H1 (cell line): ENCODE measurements at regions not wholly inside any gene's neighbourhood (a gene's known extent, or its start where the extent isn't known, plus 50 kb on each side); places are given as distances from the start of the nearest gene placed in this dataset.

ENCODE experiments used
- CTCF ChIA-PET: fragments of 300-600 bp; sonication (Branson Sonifier 250); formaldehyde crosslinking; loops from one replicate; lab custom pipeline; 2021; ENCODE audit not compliant: partially characterized antibody; lab: Charles Lee
- POLR2A ChIA-PET: fragments of 300-600 bp; sonication (Branson Sonifier 250); formaldehyde crosslinking; loops from one replicate; lab custom pipeline; 2021; ENCODE audit warnings: inconsistent platforms; ENCODE audit not compliant: partially characterized antibody; lab: Charles Lee
- DNase-seq, 2 experiments: peaks; one replicate each; pipeline versions ENCODE4 v3.0.0 to v3.0.0-alpha.2; 2010 to 2022; ENCODE audit warnings: low spot score in 2 of 2, low read depth in 1 of 2, mixed read lengths in 1 of 2
- FAIRE-seq: peaks from 2 replicates; lab custom pipeline; 2011; peaks lifted over from hg19 to GRCh38; lab: Jason Lieb, UNC
- H2AFZ ChIP-seq: 2 replicates; pipeline ENCODE4 v1.8.1; 2012; ENCODE audit warnings: low read length, inconsistent platforms
- H2AK5ac ChIP-seq: 2 replicates; pipeline ENCODE4 v1.6.1; 2013; ENCODE audit warnings: low read depth, low read length
- H2BK120ac ChIP-seq: replicated peaks from 2 replicates; pipeline ENCODE3; 2013; ENCODE audit warnings: low read depth, low read length, inconsistent platforms
- H2BK12ac ChIP-seq: 2 replicates; pipeline ENCODE4 v1.6.1; 2013; ENCODE audit warnings: low read depth, low read length
- H2BK15ac ChIP-seq: 2 replicates; pipeline ENCODE4 v1.6.1; 2013; ENCODE audit warnings: low read length
- H2BK20ac ChIP-seq: 2 replicates; pipeline ENCODE4 v1.6.1; 2013; ENCODE audit warnings: low read length
- H2BK5ac ChIP-seq: 2 replicates; pipeline ENCODE4 v1.6.1; 2013; ENCODE audit warnings: low read depth, low read length
- H3K14ac ChIP-seq: 2 replicates; pipeline ENCODE4 v1.6.1; 2013; ENCODE audit warnings: inconsistent platforms; ENCODE audit not compliant: insufficient read length
- H3K18ac ChIP-seq: 2 replicates; pipeline ENCODE4 v1.6.1; 2013; ENCODE audit warnings: low read length; ENCODE audit errors: extremely low read depth
- H3K23ac ChIP-seq: 2 replicates; pipeline ENCODE4 v1.6.1; 2013; ENCODE audit warnings: inconsistent platforms; ENCODE audit not compliant: insufficient read length
- H3K23me2 ChIP-seq: 2 replicates; pipeline ENCODE4 v1.6.1; 2013; ENCODE audit warnings: low read depth, low read length
- H3K27ac ChIP-seq: 2 replicates; pipeline ENCODE4 v1.6.1; 2011; ENCODE audit warnings: low read depth, low read length, inconsistent platforms
- H3K27me3 ChIP-seq, 4 experiments: replicated peaks in 1 of 4; 1 replicate in 1 of 4; 2 replicates in 3 of 4; pipeline versions ENCODE4 v1.6.1 to v1.8.1; 2011 to 2013; ENCODE audit warnings: low read length in 3 of 4, mild to moderate bottlenecking in 3 of 4, inconsistent platforms in 2 of 4, mixed read lengths in 2 of 4, moderate library complexity in 1 of 4; ENCODE audit not compliant: control insufficient read depth in 3 of 4, insufficient read depth in 3 of 4; ENCODE audit errors: extremely low read depth in 1 of 4
- H3K36me3 ChIP-seq, 4 experiments: 2 replicates each; pipeline versions ENCODE4 v1.6.1 to v1.8.1; 2011 to 2013; ENCODE audit warnings: mild to moderate bottlenecking in 4 of 4, low read length in 3 of 4, moderate library complexity in 2 of 4, control low read depth in 1 of 4, inconsistent platforms in 1 of 4; ENCODE audit not compliant: insufficient read depth in 4 of 4, control insufficient read depth in 2 of 4
- H3K4ac ChIP-seq: replicated peaks from 2 replicates; pipeline ENCODE3; 2013; ENCODE audit warnings: low read length, low read depth, mixed read lengths, inconsistent platforms; ENCODE audit not compliant: insufficient read length
- H3K4me1 ChIP-seq, 4 experiments: replicated peaks in 1 of 4; 1 replicate in 1 of 4; 2 replicates in 3 of 4; pipeline versions ENCODE4 v1.6.1 to v1.8.1; 2011 to 2013; ENCODE audit warnings: low read length in 3 of 4, inconsistent platforms in 2 of 4, mixed read lengths in 1 of 4; ENCODE audit not compliant: insufficient read depth in 4 of 4, control insufficient read depth in 3 of 4
- H3K4me2 ChIP-seq, 2 experiments: 2 replicates each; pipeline versions ENCODE4 v1.6.1 to v1.8.1; 2011 to 2013; ENCODE audit warnings: low read depth in 2 of 2, low read length in 2 of 2, control low read depth in 1 of 2, inconsistent platforms in 1 of 2, mild to moderate bottlenecking in 1 of 2; ENCODE audit not compliant: insufficient read depth in 1 of 2
- H3K4me3 ChIP-seq, 4 experiments: fragments of 200-600, 300-600 bp in 1 of 4; sonication (generic), shearing (Covaris generic), sonication (Bioruptor Twin) in 1 of 4; 2 replicates each; pipeline versions ENCODE4 v1.5.1 to v1.8.1; 2011 to 2016; ENCODE audit warnings: low read length in 4 of 4, low read depth in 3 of 4, control low read depth in 2 of 4, inconsistent platforms in 2 of 4, mild to moderate bottlenecking in 2 of 4, mixed read lengths in 1 of 4, moderate library complexity in 1 of 4; ENCODE audit not compliant: insufficient read depth in 2 of 4; ENCODE audit errors: extremely low read depth in 1 of 4
- H3K56ac ChIP-seq: replicated peaks from 2 replicates; pipeline ENCODE3; 2013; ENCODE audit warnings: low read depth, mild to moderate bottlenecking, mixed read lengths, low read length, inconsistent platforms; ENCODE audit not compliant: insufficient read length
- H3K79me1 ChIP-seq: 2 replicates; pipeline ENCODE4 v1.6.1; 2013; ENCODE audit warnings: low read depth, low read length, control low read depth
- H3K79me2 ChIP-seq, 2 experiments: 2 replicates each; pipeline versions ENCODE4 v1.6.1 to v1.8.1; 2012 to 2013; ENCODE audit warnings: low read length in 2 of 2, mild to moderate bottlenecking in 2 of 2, inconsistent platforms in 1 of 2; ENCODE audit not compliant: insufficient read depth in 2 of 2, control insufficient read depth in 1 of 2
- H3K9ac ChIP-seq, 4 experiments: replicated peaks in 1 of 4; 1 replicate in 1 of 4; 2 replicates in 3 of 4; pipeline versions ENCODE4 v1.6.1 to v1.8.1; 2011 to 2013; ENCODE audit warnings: low read depth in 3 of 4, low read length in 3 of 4, control low read depth in 2 of 4, mild to moderate bottlenecking in 2 of 4, moderate library complexity in 2 of 4, inconsistent platforms in 1 of 4; ENCODE audit errors: extremely low read depth in 1 of 4
- H3K9me3 ChIP-seq, 2 experiments: 2 replicates each; pipeline versions ENCODE4 v1.6.1 to v1.8.1; 2012 to 2013; ENCODE audit warnings: mild to moderate bottlenecking in 2 of 2, moderate library complexity in 2 of 2, control low read depth in 1 of 2, inconsistent platforms in 1 of 2, low read depth in 1 of 2, low read length in 1 of 2, mixed read lengths in 1 of 2; ENCODE audit not compliant: insufficient read depth in 2 of 2
- H4K20me1 ChIP-seq, 2 experiments: replicated peaks in 1 of 2; 2 replicates each; pipeline versions ENCODE3 to v1.8.1; 2011 to 2013; ENCODE audit warnings: inconsistent platforms in 2 of 2, low read length in 2 of 2, mild to moderate bottlenecking in 1 of 2; ENCODE audit not compliant: insufficient read depth in 2 of 2, control insufficient read depth in 1 of 2
- H4K5ac ChIP-seq: 2 replicates; pipeline ENCODE4 v1.6.1; 2013; ENCODE audit warnings: low read length, low read depth, mixed read lengths, inconsistent platforms; ENCODE audit not compliant: insufficient read length
- H4K8ac ChIP-seq: 2 replicates; pipeline ENCODE4 v1.8.0; 2013; ENCODE audit warnings: mild to moderate bottlenecking, moderate library complexity, low read length, inconsistent platforms; ENCODE audit not compliant: insufficient read depth; ENCODE audit errors: extremely low read depth
- H4K91ac ChIP-seq: replicated peaks from 2 replicates; pipeline ENCODE3; 2013; ENCODE audit warnings: low read length, mixed read lengths, inconsistent platforms; ENCODE audit not compliant: insufficient read length
- CBX5 ChIP-seq: fragments of 300-800, 300-1000 bp; sonication (generic); IDR thresholded peaks from 2 replicates; pipeline ENCODE4 v1.7.1; 2016; ENCODE audit warnings: antibody characterized with exemption, low read length, low read depth
- CEBPB ChIP-seq: IDR thresholded peaks from 2 replicates; pipeline ENCODE4 v1.6.1; 2012; ENCODE audit warnings: low read depth, low read length
- CHD2 ChIP-seq: IDR thresholded peaks from 2 replicates; pipeline ENCODE4 v1.6.1; 2012; ENCODE audit warnings: low read length, improper control_type of control experiment
- HDAC2 ChIP-seq, 2 experiments: fragments of 300-600 bp in 1 of 2; sonication (generic) in 1 of 2; IDR thresholded peaks; 2 replicates each; pipeline ENCODE4 v1.6.1; 2011 to 2012; ENCODE audit warnings: low read depth in 2 of 2, low read length in 2 of 2, mild to moderate bottlenecking in 2 of 2, moderate library complexity in 2 of 2, borderline replicate concordance in 1 of 2, inconsistent platforms in 1 of 2
- HDAC6 ChIP-seq: IDR thresholded peaks from one replicate; pipeline ENCODE4 v1.7.1; 2012; ENCODE audit warnings: low read depth, mild to moderate bottlenecking, inconsistent platforms, low read length, moderate library complexity
- KDM1A ChIP-seq: fragments of 200-600, 300-600 bp; sonication (generic); IDR thresholded peaks from 2 replicates; pipeline ENCODE4 v1.7.1; 2016; ENCODE audit warnings: mild to moderate bottlenecking, low read length, borderline replicate concordance
- RAD21 ChIP-seq, 2 experiments: IDR thresholded peaks in 1 of 2; conservative IDR thresholded peaks in 1 of 2; 2 replicates each; pipeline ENCODE4 v1.6.1; 2011; ENCODE audit warnings: low read depth in 2 of 2, low read length in 2 of 2, improper control_type of control experiment in 1 of 2, inconsistent platforms in 1 of 2, mild to moderate bottlenecking in 1 of 2, moderate library complexity in 1 of 2
- SIN3A ChIP-seq, 2 experiments: IDR thresholded peaks in 1 of 2; conservative IDR thresholded peaks in 1 of 2; 2 replicates each; pipeline ENCODE4 v1.6.1; 2011 to 2012; ENCODE audit warnings: low read length in 2 of 2, improper control_type of control experiment in 1 of 2, low read depth in 1 of 2, mild to moderate bottlenecking in 1 of 2
- SP2 ChIP-seq: IDR thresholded peaks from 2 replicates; pipeline ENCODE4 v1.6.1; 2012; ENCODE audit warnings: mild to moderate bottlenecking, low read length, inconsistent platforms
- ZNF274 ChIP-seq: IDR thresholded peaks from 2 replicates; pipeline ENCODE4 v1.7.0; 2012; ENCODE audit warnings: low read length, borderline replicate concordance; ENCODE audit errors: extremely low read depth

GRCh38 chr20:22834651-22835256 is 200.4 kb upstream of the SSTR4 start:
- H3K14ac ChIP-seq, result no peak overlapping the region
- H3K4me3 ChIP-seq, result no peak overlapping the region
- H2BK12ac ChIP-seq, result no peak overlapping the region
- POLR2A ChIA-PET, result no interaction called here
- no peak overlapping the region for H4K8ac ChIP-seq
- no peak overlapping the region for H2BK5ac ChIP-seq
- no peak overlapping the region for H2BK120ac ChIP-seq
- no peak overlapping the region for H2AK5ac ChIP-seq
- no peak for FAIRE-seq
- H3K4ac ChIP-seq, result no peak overlapping the region
- no peaks in the 10 kb centered on the region for H3K79me2 ChIP-seq
- CTCF ChIA-PET, result interaction anchor here (2.1 kb wide), 1 partner anchor 17 kb away, joined by 7 read pairs; no protein-coding TSS in a partner anchor
- H3K27me3 ChIP-seq, result no peaks in the 10 kb centered on the region
- no peak overlapping the region for H3K27ac ChIP-seq
- no peak overlapping the region for H2BK15ac ChIP-seq
- no peaks in the 10 kb centered on the region for H3K23me2 ChIP-seq
- TF ChIP-seq CHD2, result no peak
- TF ChIP-seq SIN3A (conservative IDR thresholded peaks at IDR 0.05 in 1 of 2, IDR thresholded peaks at IDR 0.05 in 1 of 2; ENCODE audit: low read depth in 1 of 2, low read length in 2 of 2), result no peak
- no peak for TF ChIP-seq HDAC6
- TF ChIP-seq CBX5, result no peak
- no peak for TF ChIP-seq CEBPB
- no peak for TF ChIP-seq ZNF274
- no peak for TF ChIP-seq RAD21 (IDR thresholded peaks at IDR 0.05 in 1 of 2, conservative IDR thresholded peaks at IDR 0.05 in 1 of 2; ENCODE audit: low read depth in 2 of 2, low read length in 2 of 2)
- TF ChIP-seq KDM1A, result no peak
- no peak for TF ChIP-seq SP2
- TF ChIP-seq HDAC2 (IDR thresholded peaks at IDR 0.05; ENCODE audit: borderline replicate concordance in 1 of 2, low read depth in 2 of 2, low read length in 2 of 2), result no peak
- no peaks in the 10 kb centered on the region for H3K4me1 ChIP-seq
- no peaks in the 10 kb centered on the region for H3K9me3 ChIP-seq
- no peak overlapping the region for H3K56ac ChIP-seq
- H4K91ac ChIP-seq, result no peak overlapping the region
- H3K4me2 ChIP-seq, result no peak overlapping the region
- no peaks in the 10 kb centered on the region for H3K79me1 ChIP-seq
- H3K18ac ChIP-seq, result no peak overlapping the region
- H3K36me3 ChIP-seq, result no peaks in the 10 kb centered on the region
- H2AFZ ChIP-seq, result no peak overlapping the region
- H3K9ac ChIP-seq, result no peak overlapping the region
- H2BK20ac ChIP-seq, result no peak overlapping the region
- no peak for DNase-seq
- H4K5ac ChIP-seq, result no peak overlapping the region
- no peaks in the 10 kb centered on the region for H4K20me1 ChIP-seq
- H3K23ac ChIP-seq, result no peak overlapping the region
